IMR-90 (cell line): ENCODE measurements at regions not wholly inside any gene's neighbourhood (a gene's known extent, or its start where the extent isn't known, plus 50 kb on each side); places are given as distances from the start of the nearest gene placed in this dataset.

Experiments used
- ATAC-seq: fragments of 200-7000 bp; cut with Tn5 transposase; 2 replicates; pipeline ENCODE4 v1.9.1; 2020; ENCODE audit warnings: low read depth, mild to moderate bottlenecking, moderate library complexity
- BruUV-seq: library from RNA; stranded (reverse); fragments of 400-500 nt; replicated peaks from 2 replicates; lab custom pipeline; 2021; lab: Mats Ljungman, UMichigan
- CTCF ChIA-PET: fragments of 300-600 bp; formaldehyde crosslinking; extraction: SDS; loops from one replicate; lab custom pipeline; 2021; ENCODE audit warnings: antibody characterized with exemption; lab: Yijun Ruan, JAX
- POLR2A ChIA-PET: fragments of 300-600 bp; sonication (Branson Sonifier 250); formaldehyde crosslinking; loops from one replicate; lab custom pipeline; 2022; ENCODE audit warnings: antibody characterized with exemption; ENCODE audit not compliant: unreplicated experiment; lab: Charles Lee
- DNase-seq: peaks from one replicate; pipeline ENCODE4 v3.0.0; 2013
- H2AFZ ChIP-seq: replicated peaks from 2 replicates; pipeline ENCODE3; 2013; ENCODE audit warnings: low read length, mild to moderate bottlenecking; ENCODE audit not compliant: poor library complexity
- H2AK5ac ChIP-seq: 2 replicates; pipeline ENCODE4 v1.6.1; 2013; ENCODE audit warnings: low read depth, low read length, inconsistent platforms
- H2AK9ac ChIP-seq: replicated peaks from 2 replicates; pipeline ENCODE3; 2013; ENCODE audit warnings: mild to moderate bottlenecking, low read depth, low read length, moderate library complexity; ENCODE audit not compliant: poor library complexity
- H2BK120ac ChIP-seq: 2 replicates; pipeline ENCODE4 v1.6.1; 2013; ENCODE audit warnings: low read depth, low read length, inconsistent platforms
- H2BK15ac ChIP-seq: 3 replicates; pipeline ENCODE4 v1.6.1; 2013; ENCODE audit warnings: low read depth, low read length, inconsistent platforms
- H2BK20ac ChIP-seq: 2 replicates; pipeline ENCODE4 v1.6.1; 2013; ENCODE audit warnings: low read depth, mild to moderate bottlenecking, inconsistent platforms, low read length, moderate library complexity
- H2BK5ac ChIP-seq: 2 replicates; pipeline ENCODE4 v1.6.1; 2013; ENCODE audit warnings: mild to moderate bottlenecking, low read depth, low read length, inconsistent platforms; ENCODE audit not compliant: poor library complexity, severe bottlenecking
- H3K14ac ChIP-seq: replicated peaks from 2 replicates; pipeline ENCODE4 v1.6.1; 2013; ENCODE audit warnings: low read depth, low read length, inconsistent platforms
- H3K18ac ChIP-seq: 2 replicates; pipeline ENCODE4 v1.6.1; 2013; ENCODE audit warnings: low read depth, low read length, control low read depth
- H3K23ac ChIP-seq: 2 replicates; pipeline ENCODE4 v1.6.1; 2013; ENCODE audit warnings: low read depth, low read length, inconsistent platforms
- H3K27ac ChIP-seq: 2 replicates; pipeline ENCODE4 v1.5.1; 2013; ENCODE audit warnings: mild to moderate bottlenecking, control low read depth, low read length; ENCODE audit not compliant: insufficient read depth
- H3K27me3 ChIP-seq: 2 replicates; pipeline ENCODE4 v1.6.1; 2013; ENCODE audit warnings: low read length; ENCODE audit not compliant: control insufficient read depth, insufficient read depth
- H3K36me3 ChIP-seq: 2 replicates; pipeline ENCODE4 v1.6.1; 2013; ENCODE audit warnings: low read length, mixed read lengths; ENCODE audit not compliant: control insufficient read depth, insufficient read depth
- H3K4ac ChIP-seq: 2 replicates; pipeline ENCODE4 v1.6.1; 2013; ENCODE audit warnings: low read depth, low read length, inconsistent platforms
- H3K4me1 ChIP-seq: 2 replicates; pipeline ENCODE4 v1.6.1; 2013; ENCODE audit warnings: low read length, mixed read lengths; ENCODE audit not compliant: control insufficient read depth, insufficient read depth
- H3K4me2 ChIP-seq: 2 replicates; pipeline ENCODE4 v1.6.1; 2013; ENCODE audit warnings: low read depth, mild to moderate bottlenecking, control low read depth, low read length, moderate library complexity
- H3K4me3 ChIP-seq: 2 replicates; pipeline ENCODE4 v1.5.1; 2013; ENCODE audit warnings: low read depth, mild to moderate bottlenecking, control low read depth, low read length, moderate library complexity; ENCODE audit not compliant: insufficient read depth
- H3K56ac ChIP-seq: 2 replicates; pipeline ENCODE4 v1.6.1; 2013; ENCODE audit warnings: low read length, inconsistent platforms; ENCODE audit not compliant: insufficient read depth; ENCODE audit errors: extremely low read depth
- H3K79me1 ChIP-seq, 2 experiments: 2 replicates each; pipeline ENCODE4 v1.6.1; 2013; ENCODE audit warnings: low read length in 2 of 2, inconsistent platforms in 1 of 2, low read depth in 1 of 2
- H3K9ac ChIP-seq: 2 replicates; pipeline ENCODE4 v1.6.1; 2013; ENCODE audit warnings: low read depth, low read length, control low read depth
- H3K9me1 ChIP-seq: 2 replicates; pipeline ENCODE4 v1.6.1; 2013; ENCODE audit warnings: low read length, inconsistent platforms; ENCODE audit not compliant: insufficient read depth
- H3K9me3 ChIP-seq: 2 replicates; pipeline ENCODE4 v1.6.1; 2013; ENCODE audit warnings: low read length; ENCODE audit not compliant: control insufficient read depth, insufficient read depth
- H4K20me1 ChIP-seq: 2 replicates; pipeline ENCODE4 v1.6.1; 2013; ENCODE audit warnings: low read length, inconsistent platforms; ENCODE audit not compliant: insufficient read depth
- H4K5ac ChIP-seq: 2 replicates; pipeline ENCODE4 v1.6.1; 2013; ENCODE audit warnings: mild to moderate bottlenecking, low read depth, low read length, control low read depth
- H4K8ac ChIP-seq, 2 experiments: 2 replicates each; pipeline ENCODE4 v1.6.1; 2013; ENCODE audit warnings: low read depth in 2 of 2, low read length in 2 of 2, control low read depth in 1 of 2, inconsistent platforms in 1 of 2
- H4K91ac ChIP-seq: 2 replicates; pipeline ENCODE4 v1.6.1; 2013; ENCODE audit warnings: low read depth, low read length, inconsistent platforms; ENCODE audit not compliant: insufficient read depth
- BHLHE40 ChIP-seq: fragments of 150-350 bp; IDR thresholded peaks from 2 replicates; pipeline ENCODE4 v1.6.1; 2016; ENCODE audit warnings: mild to moderate bottlenecking, low read depth, low read length
- CEBPB ChIP-seq: IDR thresholded peaks from 2 replicates; pipeline ENCODE4 v1.6.1; 2012; ENCODE audit warnings: low read depth, low read length, improper control_type of control experiment
- ELK1 ChIP-seq: fragments of 150-350 bp; IDR thresholded peaks from 2 replicates; pipeline ENCODE4 v1.6.1; 2016; ENCODE audit warnings: low read depth, mild to moderate bottlenecking, low read length, moderate library complexity, borderline replicate concordance
- RCOR1 ChIP-seq: IDR thresholded peaks from 2 replicates; pipeline ENCODE4 v1.6.1; 2012; ENCODE audit warnings: mild to moderate bottlenecking, low read length, improper control_type of control experiment; ENCODE audit not compliant: insufficient replicate concordance
- SMC3 ChIP-seq: fragments of 150-350 bp; IDR thresholded peaks from 2 replicates; pipeline ENCODE4 v1.6.1; 2016; ENCODE audit warnings: low read depth, mild to moderate bottlenecking, antibody characterized with exemption, low read length, moderate library complexity
- WGBS, 2 experiments: methylation state at CpG; one replicate each; pipeline versions ENCODE4 v1.1.5 to v1.1.7; 2013; ENCODE audit warnings: missing lambda C conversion rate in 2 of 2; ENCODE audit not compliant: insufficient read length in 1 of 2; ENCODE audit errors: extremely low coverage in 2 of 2; 5-methylcytosine and 5-hydroxymethylcytosine counted together
- dilution Hi-C: fragments of 300-500 bp; cut with HindIII; formaldehyde crosslinking; loops from one replicate; pipeline ENCODE4 v1.14.3; 2018; ENCODE audit warnings: low sequenced_read_pairs; ENCODE audit not compliant: unreplicated experiment
- in situ Hi-C: fragments of 300-500 bp; cut with MboI; formaldehyde crosslinking; loops from 3 replicates; pipeline ENCODE4 v1.14.3; 2019; ENCODE audit warnings: low sequenced_read_pairs, inconsistent platforms, mixed read lengths
- intact Hi-C: fragments of 100-400 bp; cut with micrococcal nuclease; formaldehyde crosslinking; loops from 2 replicates; pipeline ENCODE4 v1.10.0; 2022

GRCh38 chr18:77403969-77404535 lies 154.4 kb downstream of the GALR1 start:
- POLR2A ChIA-PET: no interaction called here
- Histone ChIP-seq H3K79me1 (no peaks in the 10 kb centered on the region), H3K27me3 (no peaks in the 10 kb centered on the region), H3K4ac (no peak overlapping the region), H3K27ac (no peak overlapping the region), H4K91ac (no peak overlapping the region), H2BK20ac (no peak overlapping the region), H2AK9ac (no peak overlapping the region), H3K23ac (no peak overlapping the region), H2BK120ac (no peak overlapping the region), H4K20me1 (no peaks in the 10 kb centered on the region), H3K36me3 (no peaks in the 10 kb centered on the region), H4K5ac (no peak overlapping the region), H3K4me2 (no peak overlapping the region), H3K9ac (no peak overlapping the region), H2BK5ac (no peak overlapping the region), H3K56ac (no peak overlapping the region), H3K18ac (no peak overlapping the region), H2AFZ (no peak overlapping the region), H4K8ac (no peak overlapping the region), H3K4me3 (no peak overlapping the region), H2BK15ac (no peak overlapping the region), H3K9me3 (peaks cover 24% of the 10 kb centered on the region), H2AK5ac (no peak overlapping the region), H3K14ac (no peak overlapping the region), H3K9me1 (no peaks in the 10 kb centered on the region), H3K4me1 (no peaks in the 10 kb centered on the region)
- CTCF ChIA-PET: no interaction called here
- BruUV-seq: no TSS peak
- WGBS, 2 experiments: no CpG with 5 or more reads among the region's 14 CpGs
- dilution Hi-C loops (no loop called here), in situ Hi-C loops (no loop called here), intact Hi-C loops (no loop called here)
- DNase-seq: no peak
- no peak for ATAC-seq
- no peak for TF ChIP-seq ELK1
- no peak for TF ChIP-seq CEBPB
- TF ChIP-seq BHLHE40: no peak
- no peak for TF ChIP-seq SMC3
- TF ChIP-seq RCOR1: no peak
